ENCODE measurements at regions not wholly inside any gene's neighbourhood (a gene's known extent, or its start where the extent isn't known, plus 50 kb on each side); places are given as distances from the start of the nearest gene placed in this dataset.

DNA sequence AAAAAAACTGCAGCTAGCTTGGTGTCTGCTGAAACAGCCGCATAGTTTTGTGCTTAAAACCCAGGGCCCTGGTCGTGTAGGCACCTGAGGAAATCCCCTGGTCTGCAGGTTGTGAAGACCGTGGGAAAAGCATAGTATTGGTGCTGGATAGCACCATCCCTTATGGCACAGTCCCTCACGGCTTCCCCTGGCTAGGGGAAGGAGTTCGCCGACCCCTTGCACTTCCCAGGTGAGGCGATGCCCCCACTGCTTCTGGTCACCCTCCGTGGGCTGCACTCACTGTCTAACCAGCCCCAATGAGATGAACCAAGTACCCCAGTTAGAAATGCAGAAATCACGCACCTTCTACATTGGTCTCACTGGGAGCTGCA lies 1105.1 kb downstream of the STPG2 start:
- Histone ChIP-seq H3K27ac (ENCODE audit: control insufficient read depth, insufficient read depth) (no peak overlapping the region), H4K20me1 (ENCODE audit: control insufficient read depth, insufficient read depth) (no peaks in the 10 kb centered on the region), H2AFZ (ENCODE audit: control insufficient read depth, low read depth, low read length) (no peak overlapping the region), H3K9ac (ENCODE audit: control insufficient read depth, insufficient read depth, low read length) (no peak overlapping the region), H3K9me3 (replicated peaks; ENCODE audit: control insufficient read depth, insufficient read depth, low read length) (no peaks in the 10 kb centered on the region), H3K79me2 (ENCODE audit: control insufficient read depth, insufficient read depth, low read length) (no peaks in the 10 kb centered on the region), H3K27me3 (replicated peaks in 1 of 2; ENCODE audit: control insufficient read depth in 2 of 2, insufficient read depth in 2 of 2, low read length in 1 of 2) (no peaks in the 10 kb centered on the region), H3K4me3 (no peak overlapping the region), H3K4me1 (ENCODE audit: control insufficient read depth, insufficient read depth, low read length) (no peaks in the 10 kb centered on the region), H3K36me3 (ENCODE audit: control insufficient read depth in 2 of 2, insufficient read depth in 2 of 2, low read length in 1 of 2) (no peaks in the 10 kb centered on the region), H3K4me2 (ENCODE audit: control insufficient read depth, insufficient read depth) (no peak overlapping the region)
- ATAC-seq (no peak), FAIRE-seq (no peak), DNase-seq (ENCODE audit: low read depth, low spot score) (no peak)
- TF ChIP-seq, protein P1, sequence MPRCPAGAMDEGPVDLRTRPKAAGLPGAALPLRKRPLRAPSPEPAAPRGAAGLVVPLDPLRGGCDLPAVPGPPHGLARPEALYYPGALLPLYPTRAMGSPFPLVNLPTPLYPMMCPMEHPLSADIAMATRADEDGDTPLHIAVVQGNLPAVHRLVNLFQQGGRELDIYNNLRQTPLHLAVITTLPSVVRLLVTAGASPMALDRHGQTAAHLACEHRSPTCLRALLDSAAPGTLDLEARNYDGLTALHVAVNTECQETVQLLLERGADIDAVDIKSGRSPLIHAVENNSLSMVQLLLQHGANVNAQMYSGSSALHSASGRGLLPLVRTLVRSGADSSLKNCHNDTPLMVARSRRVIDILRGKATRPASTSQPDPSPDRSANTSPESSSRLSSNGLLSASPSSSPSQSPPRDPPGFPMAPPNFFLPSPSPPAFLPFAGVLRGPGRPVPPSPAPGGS (IDR thresholded peaks at IDR 0.05; ENCODE audit: borderline replicate concordance, insufficient read depth, low read depth, low read length, poor library complexity, severe bottlenecking) = no peak
- ChIA-PET POLR2A (no interaction called here), CTCF (no interaction called here), RAD21 (ENCODE audit: unreplicated experiment) (no interaction called here), SMC1A (ENCODE audit: uncharacterized antibody, unreplicated experiment) (interaction anchor here (2.3 kb wide), 1 partner anchor 15 kb away, joined by 8 read pairs; no protein-coding TSS in a partner anchor)
- BruUV-seq (replicated peaks) = no TSS peak
- intact Hi-C loops (cut with micrococcal nuclease; ENCODE audit: unreplicated experiment) = no loop called here
- 34% methylated on average over 8 of the region's 9 CpGs for WGBS (ENCODE audit: insufficient coverage, insufficient replicate concordance, low lambda C conversion rate, missing lambda C conversion rate)
- in situ Hi-C loops (cut with MboI) = no loop called here

DNA sequence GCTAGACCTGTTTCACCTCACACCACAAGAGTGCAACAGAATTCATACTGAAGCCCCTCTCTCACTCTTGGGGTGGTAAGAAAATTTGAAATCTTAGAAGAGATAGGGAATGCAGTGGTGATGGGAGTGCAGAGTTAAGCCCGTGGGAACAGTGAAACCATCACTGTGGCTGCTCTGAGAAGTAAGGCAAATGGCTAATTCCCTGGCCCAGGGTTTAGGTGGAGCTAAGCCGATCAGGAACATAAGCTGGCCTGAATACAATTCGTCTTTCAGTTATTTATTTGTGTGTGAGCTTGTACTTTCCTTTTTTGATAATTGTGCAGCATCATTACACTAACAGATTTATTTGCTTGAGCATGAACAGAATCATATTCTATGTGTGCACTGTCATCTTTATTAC lies 1070.6 kb downstream of the STPG2 start:
- Histone ChIP-seq H3K4me2 (ENCODE audit: control insufficient read depth, insufficient read depth) (no peak overlapping the region), H4K20me1 (ENCODE audit: control insufficient read depth, insufficient read depth) (no peaks in the 10 kb centered on the region), H3K36me3 (ENCODE audit: control insufficient read depth in 2 of 2, insufficient read depth in 2 of 2, low read length in 1 of 2) (no peaks in the 10 kb centered on the region), H3K27ac (ENCODE audit: control insufficient read depth, insufficient read depth) (no peak overlapping the region), H3K9ac (ENCODE audit: control insufficient read depth, insufficient read depth, low read length) (no peak overlapping the region), H3K79me2 (ENCODE audit: control insufficient read depth, insufficient read depth, low read length) (no peaks in the 10 kb centered on the region), H3K9me3 (replicated peaks; ENCODE audit: control insufficient read depth, insufficient read depth, low read length) (no peaks in the 10 kb centered on the region), H3K4me3 (no peak overlapping the region), H3K27me3 (replicated peaks in 1 of 2; ENCODE audit: control insufficient read depth in 2 of 2, insufficient read depth in 2 of 2, low read length in 1 of 2) (no peaks in the 10 kb centered on the region), H2AFZ (ENCODE audit: control insufficient read depth, low read depth, low read length) (no peak overlapping the region), H3K4me1 (ENCODE audit: control insufficient read depth, insufficient read depth, low read length) (no peaks in the 10 kb centered on the region)
- ATAC-seq = no peak
- 11% methylated on average over 3 of the region's 3 CpGs for WGBS (ENCODE audit: insufficient coverage, insufficient replicate concordance, low lambda C conversion rate, missing lambda C conversion rate)
- no peak for TF ChIP-seq ESRRA (IDR thresholded peaks at IDR 0.05; ENCODE audit: low read length)
- no peak for TF ChIP-seq RELA (IDR thresholded peaks at IDR 0.05; ENCODE audit: borderline replicate concordance, partially characterized antibody)
- TF ChIP-seq ELK1 (IDR thresholded peaks at IDR 0.05; ENCODE audit: low read depth, low read length) = no peak
- no peak for TF ChIP-seq CBX5 (IDR thresholded peaks at IDR 0.05; ENCODE audit: low read depth)
- no peak for TF ChIP-seq ETV6 (conservative IDR thresholded peaks at IDR 0.05 in 1 of 2, IDR thresholded peaks at IDR 0.05 in 1 of 2; ENCODE audit: borderline replicate concordance in 1 of 2, low read depth in 1 of 2)
- TF ChIP-seq NFYA (IDR thresholded peaks at IDR 0.05; ENCODE audit: borderline replicate concordance, low read depth, low read length) = no peak
- no peak for TF ChIP-seq LARP7 (IDR thresholded peaks at IDR 0.05)
- no peak for TF ChIP-seq SUPT20H (IDR thresholded peaks at IDR 0.05; ENCODE audit: borderline replicate concordance, control insufficient read depth, low read depth, low read length)
- TF ChIP-seq YBX1 (IDR thresholded peaks at IDR 0.05) = no peak
- no peak for TF ChIP-seq KAT2A (conservative IDR thresholded peaks at IDR 0.05; ENCODE audit: control insufficient read depth, low read depth, low read length)
- TF ChIP-seq BCLAF1 (IDR thresholded peaks at IDR 0.05) = no peak
- CTCF ChIA-PET = no interaction called here
- in situ Hi-C loops (cut with MboI) (no loop called here), intact Hi-C loops (cut with micrococcal nuclease; ENCODE audit: unreplicated experiment) (no loop called here)
- no peak for DNase-seq (ENCODE audit: low read depth, low spot score)
- SMC1A ChIA-PET (ENCODE audit: uncharacterized antibody, unreplicated experiment) = no interaction called here
- no TSS peak for BruUV-seq (replicated peaks)
- POLR2A ChIA-PET = no interaction called here
- RAD21 ChIA-PET (ENCODE audit: unreplicated experiment) = no interaction called here
- FAIRE-seq = no peak

Data from GM12878 (cell line).